Tibial nerve (tissue), 4 donors: ENCODE measurements at regions not wholly inside any gene's neighbourhood (a gene's known extent, or its start where the extent isn't known, plus 50 kb on each side); places are given as distances from the start of the nearest gene placed in this dataset.

Experiments
- DNase-seq, 2 donors: peaks; one replicate each; pipeline ENCODE4 v3.0.0-alpha.2; 2019; ENCODE audit warnings: low spot score in 2 of 2
- H3K27ac ChIP-seq, 4 donors: fragments of 200-600 bp; sonication (generic) in 3 of 4; one replicate each; pipeline ENCODE4 v1.5.1; 2017 to 2019; ENCODE audit warnings: mild to moderate bottlenecking in 1 of 4
- H3K27me3 ChIP-seq, 2 donors: fragments of 200-600 bp; sonication (generic) in 1 of 2; one replicate each; pipeline versions ENCODE4 v1.5.1 to v1.6.0; 2017 to 2019
- H3K36me3 ChIP-seq, 3 donors: fragments of 200-600 bp; sonication (generic); one replicate each; pipeline ENCODE4 v1.5.1; 2018 to 2019
- H3K4me1 ChIP-seq, 4 donors: fragments of 200-600 bp; sonication (generic) in 3 of 4; one replicate each; pipeline ENCODE4 v1.5.1; 2017 to 2019
- H3K4me3 ChIP-seq, 4 donors: fragments of 200-600 bp; sonication (generic) in 3 of 4; one replicate each; pipeline ENCODE4 v1.5.1; 2017 to 2019; ENCODE audit warnings: mild to moderate bottlenecking in 1 of 4, moderate library complexity in 1 of 4
- H3K9me3 ChIP-seq, 4 donors: fragments of 200-600 bp; sonication (generic) in 3 of 4; one replicate each; pipeline ENCODE4 v1.5.1; 2017 to 2019
- CTCF ChIP-seq, 5 experiments: fragments of 200-600 bp in 3 of 5; fragments of 450-650 bp in 2 of 5; sonication (generic) in 3 of 5; IDR thresholded peaks; one replicate each; pipeline ENCODE4 v1.5.1; 2016 to 2019; ENCODE audit warnings: antibody characterized with exemption in 5 of 5, mild to moderate bottlenecking in 3 of 5, moderate library complexity in 2 of 5
- EP300 ChIP-seq, 2 donors: sonication (generic); formaldehyde crosslinking; IDR thresholded peaks; one replicate each; pipeline ENCODE4 v1.6.1; 2017; ENCODE audit warnings: antibody characterized with exemption in 2 of 2, mild to moderate bottlenecking in 1 of 2
- POLR2A ChIP-seq, 2 donors: fragments of 450-650 bp; IDR thresholded peaks; one replicate each; pipeline ENCODE4 v1.6.1; 2017; ENCODE audit warnings: antibody characterized with exemption in 2 of 2, mild to moderate bottlenecking in 2 of 2, moderate library complexity in 2 of 2
- WGBS, 2 donors: methylation state at CpG; one replicate each; pipeline ENCODE4 v1.1.5; 2018; 5-methylcytosine and 5-hydroxymethylcytosine counted together

DNA sequence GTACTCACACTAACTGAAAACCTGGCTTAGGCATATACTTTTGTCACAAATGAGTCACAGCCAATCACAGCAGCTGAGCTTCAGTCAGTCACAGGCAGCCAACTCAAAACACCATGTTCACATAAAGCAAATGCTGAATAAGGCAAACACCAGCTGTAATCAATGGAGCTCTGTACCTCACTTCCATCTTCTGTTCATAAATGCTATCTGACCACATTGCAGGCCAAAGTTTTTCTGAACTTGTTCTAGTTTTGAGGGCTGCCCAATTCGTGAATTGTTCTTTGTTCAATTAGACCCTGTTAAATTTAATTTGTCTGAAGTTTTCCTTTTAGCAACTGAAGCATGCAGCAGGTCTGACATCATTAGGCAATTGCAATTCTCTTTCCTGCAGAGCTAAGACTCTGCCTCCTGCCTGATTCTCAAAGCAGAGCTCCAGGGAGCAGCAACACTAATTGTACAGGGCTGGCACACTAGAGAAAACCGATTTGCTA, 129.9 kb downstream of the WIF1 start:
- H3K27ac ChIP-seq, result no peak overlapping the region
- TF ChIP-seq EP300 (IDR thresholded peaks at IDR 0.05), result no peak
- H3K4me1 ChIP-seq, result peaks cover 0 to 5% (median 0%) of the 10 kb centered on the region in 4 donors
- H3K27me3 ChIP-seq, result no peaks in the 10 kb centered on the region
- H3K4me3 ChIP-seq, result no peak overlapping the region
- peaks cover 0 to 7% (median 0%) of the 10 kb centered on the region in 4 donors for H3K9me3 ChIP-seq
- no peak for DNase-seq
- WGBS, 2 donors, result 19 to 22% methylated on average over 2 of the region's 2 CpGs
- H3K36me3 ChIP-seq, result no peaks in the 10 kb centered on the region

DNA sequence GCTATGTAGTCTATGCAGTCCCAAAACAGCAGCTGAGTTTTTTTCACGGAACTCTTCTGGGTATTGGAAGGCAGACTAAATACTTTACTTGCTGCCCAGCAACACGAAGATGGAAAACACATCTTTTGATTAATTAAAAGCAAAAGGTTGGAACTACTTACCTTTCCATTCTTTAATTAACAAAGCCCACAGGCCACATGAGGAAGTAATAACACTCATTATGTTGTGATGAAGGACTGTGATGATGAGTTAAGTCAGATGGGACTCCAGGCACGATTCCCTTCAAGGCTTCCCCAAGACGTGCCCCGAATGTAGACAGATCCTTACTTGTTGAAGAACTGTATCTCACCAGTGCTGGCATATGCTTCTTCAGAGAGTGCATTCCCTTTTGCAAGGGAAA, 129.0 kb downstream of the WIF1 start:
- no peak overlapping the region for H3K4me3 ChIP-seq

GRCh38 chr12:64992641-64993040, 128.5 kb downstream of the WIF1 start:
- TF ChIP-seq POLR2A (IDR thresholded peaks at IDR 0.05), result no peak
- TF ChIP-seq CTCF (IDR thresholded peaks at IDR 0.05), result no peak
- no peak for DNase-seq
- Histone ChIP-seq H3K9me3 (peaks cover 0 to 7% (median 0%) of the 10 kb centered on the region in 4 donors), H3K4me3 (no peak overlapping the region), H3K4me1 (peaks cover 0 to 5% (median 0%) of the 10 kb centered on the region in 4 donors), H3K27ac (no peak overlapping the region), H3K36me3 (no peaks in the 10 kb centered on the region), H3K27me3 (no peaks in the 10 kb centered on the region)
- WGBS, 2 donors, result 21 to 30% methylated on average over 1 of the region's 1 CpG

More for the DNA sequence above, 129.0 kb downstream of the WIF1 start:
- WGBS, 2 donors, result 38 to 45% methylated on average over 5 of the region's 5 CpGs
- Histone ChIP-seq H3K27me3 (no peaks in the 10 kb centered on the region), H3K27ac (no peak overlapping the region), H3K9me3 (peaks cover 0 to 7% (median 0%) of the 10 kb centered on the region in 4 donors), H3K36me3 (no peaks in the 10 kb centered on the region), H3K4me1 (peaks cover 0 to 5% (median 0%) of the 10 kb centered on the region in 4 donors)
- TF ChIP-seq EP300 (IDR thresholded peaks at IDR 0.05), result no peak
- TF ChIP-seq POLR2A (IDR thresholded peaks at IDR 0.05), result no peak
- no peak for TF ChIP-seq CTCF (IDR thresholded peaks at IDR 0.05)
- no peak for DNase-seq

GRCh38 chr12:64993461-64993860, 127.6 kb downstream of the WIF1 start:
- H3K9me3 ChIP-seq, result peaks cover 0 to 7% (median 0%) of the 10 kb centered on the region in 4 donors
- TF ChIP-seq EP300 (IDR thresholded peaks at IDR 0.05) (no peak), POLR2A (IDR thresholded peaks at IDR 0.05) (no peak), CTCF (IDR thresholded peaks at IDR 0.05) (no peak)
- peaks cover 0 to 6% (median 0%) of the 10 kb centered on the region in 4 donors for H3K4me1 ChIP-seq
- H3K27ac ChIP-seq, result no peak overlapping the region
- WGBS, 2 donors, result 46 to 67% methylated on average over 1 of the region's 1 CpG
- DNase-seq, result no peak
- H3K36me3 ChIP-seq, result no peaks in the 10 kb centered on the region
- no peak overlapping the region for H3K4me3 ChIP-seq
- no peaks in the 10 kb centered on the region for H3K27me3 ChIP-seq

DNA sequence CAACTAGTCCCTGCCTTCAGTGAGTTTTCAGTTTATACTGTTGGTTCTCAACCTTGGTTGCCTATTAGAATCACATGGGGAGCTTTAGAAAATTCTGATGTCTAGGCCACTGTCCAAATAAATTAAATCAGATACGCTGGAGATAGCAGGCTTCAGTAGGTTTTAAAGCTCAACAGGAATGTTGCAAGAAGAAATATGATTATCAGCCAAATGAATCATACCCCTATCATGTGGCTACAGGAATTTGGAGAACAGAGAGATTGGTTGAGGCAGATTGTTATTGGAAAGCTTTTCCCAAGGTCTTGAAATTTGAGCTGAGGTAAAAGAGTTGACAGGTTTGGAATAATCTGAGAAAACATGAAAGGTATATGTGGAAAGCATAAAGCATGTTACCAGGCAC, 125.3 kb downstream of the WIF1 start:
- Histone ChIP-seq H3K4me3 (no peak overlapping the region), H3K36me3 (no peaks in the 10 kb centered on the region), H3K9me3 (peaks cover 0 to 7% (median 0%) of the 10 kb centered on the region in 4 donors), H3K4me1 (peaks cover 0 to 12% (median 0%) of the 10 kb centered on the region in 4 donors), H3K27ac (no peak overlapping the region), H3K27me3 (no peaks in the 10 kb centered on the region)
- DNase-seq, result no peak
- 74 to 78% methylated on average over 1 of the region's 1 CpG for WGBS, 2 donors
- TF ChIP-seq CTCF (IDR thresholded peaks at IDR 0.05) (no peak), POLR2A (IDR thresholded peaks at IDR 0.05) (no peak), EP300 (IDR thresholded peaks at IDR 0.05) (no peak)

DNA sequence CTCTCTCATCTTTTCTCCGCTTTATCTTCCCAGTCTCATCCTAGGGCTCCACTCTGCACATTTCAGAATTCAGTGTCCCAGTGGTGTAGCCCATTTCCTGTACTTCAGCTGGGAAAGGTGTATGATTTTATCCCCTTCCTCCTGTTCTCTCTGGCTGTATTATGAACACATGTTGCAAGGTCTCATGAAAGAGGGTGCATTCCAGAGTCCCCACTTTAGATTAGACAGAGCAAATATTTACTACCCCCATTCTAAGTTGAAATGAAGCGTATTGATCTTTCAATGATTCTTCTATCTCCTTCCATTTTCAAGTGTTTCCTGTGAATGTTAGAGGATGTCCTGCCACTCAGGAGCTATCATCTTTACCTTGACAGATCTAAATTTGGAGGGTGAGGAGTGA, 123.2 kb downstream of the WIF1 start:
- Histone ChIP-seq H3K9me3 (peaks cover 0 to 7% (median 0%) of the 10 kb centered on the region in 4 donors), H3K27ac (no peak overlapping the region), H3K27me3 (no peaks in the 10 kb centered on the region), H3K36me3 (no peaks in the 10 kb centered on the region), H3K4me1 (peaks cover 0 to 8% (median 0%) of the 10 kb centered on the region in 4 donors), H3K4me3 (no peak overlapping the region)
- WGBS, 2 donors, result 81 to 84% methylated on average over 2 of the region's 2 CpGs
- no peak for DNase-seq
- TF ChIP-seq CTCF (IDR thresholded peaks at IDR 0.05), result no peak
- TF ChIP-seq EP300 (IDR thresholded peaks at IDR 0.05), result no peak
- TF ChIP-seq POLR2A (IDR thresholded peaks at IDR 0.05), result no peak
